Keratinocyte (primary cell): ENCODE measurements at regions not wholly inside any gene's neighbourhood (a gene's known extent, or its start where the extent isn't known, plus 50 kb on each side); places are given as distances from the start of the nearest gene placed in this dataset.

Experiments used
- EZH2 ChIP-seq: IDR thresholded peaks from one replicate; pipeline ENCODE4 v1.6.1; 2012; ENCODE audit warnings: inconsistent platforms, mild to moderate bottlenecking, low read length, moderate library complexity
- TF ChIP-seq, protein P1 (sequence below), 3 experiments: IDR thresholded peaks in 1 of 3; conservative IDR thresholded peaks in 1 of 3; optimal IDR thresholded peaks in 1 of 3; 2 replicates in 2 of 3; 3 replicates in 1 of 3; pipeline versions ENCODE3 to v1.5.1; 2011; ENCODE audit warnings: low read length in 3 of 3, mild to moderate bottlenecking in 3 of 3, moderate library complexity in 2 of 3, control low read depth in 1 of 3, inconsistent platforms in 1 of 3; ENCODE audit not compliant: insufficient read depth in 2 of 3; ENCODE audit errors: extremely low read depth in 1 of 3

DNA sequence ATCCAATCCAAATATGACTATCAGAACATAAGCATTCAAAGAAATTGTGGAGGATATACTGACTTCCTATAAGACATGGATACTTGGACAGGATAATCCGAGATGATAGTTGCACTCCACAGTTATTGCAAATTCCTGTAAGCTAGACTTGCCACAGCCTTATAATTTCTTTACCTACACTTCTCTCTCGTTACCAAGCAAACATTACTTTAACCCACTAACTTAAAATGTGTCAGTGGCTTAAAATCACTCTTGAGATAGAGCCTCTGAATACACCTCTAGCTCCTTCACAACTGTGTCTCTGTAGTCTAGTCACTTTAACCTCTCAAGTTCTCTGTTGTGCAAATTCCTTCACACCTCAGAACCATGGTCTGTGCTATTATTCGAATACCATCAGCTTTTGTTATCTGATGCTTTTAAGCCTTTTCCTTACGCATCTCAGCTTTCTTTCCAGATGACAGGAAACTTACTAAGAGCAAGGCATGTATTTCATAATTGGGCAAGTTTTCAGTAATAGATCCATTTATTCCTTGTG is 474.9 kb upstream of the MIR17HG start:
- TF ChIP-seq, protein P1, sequence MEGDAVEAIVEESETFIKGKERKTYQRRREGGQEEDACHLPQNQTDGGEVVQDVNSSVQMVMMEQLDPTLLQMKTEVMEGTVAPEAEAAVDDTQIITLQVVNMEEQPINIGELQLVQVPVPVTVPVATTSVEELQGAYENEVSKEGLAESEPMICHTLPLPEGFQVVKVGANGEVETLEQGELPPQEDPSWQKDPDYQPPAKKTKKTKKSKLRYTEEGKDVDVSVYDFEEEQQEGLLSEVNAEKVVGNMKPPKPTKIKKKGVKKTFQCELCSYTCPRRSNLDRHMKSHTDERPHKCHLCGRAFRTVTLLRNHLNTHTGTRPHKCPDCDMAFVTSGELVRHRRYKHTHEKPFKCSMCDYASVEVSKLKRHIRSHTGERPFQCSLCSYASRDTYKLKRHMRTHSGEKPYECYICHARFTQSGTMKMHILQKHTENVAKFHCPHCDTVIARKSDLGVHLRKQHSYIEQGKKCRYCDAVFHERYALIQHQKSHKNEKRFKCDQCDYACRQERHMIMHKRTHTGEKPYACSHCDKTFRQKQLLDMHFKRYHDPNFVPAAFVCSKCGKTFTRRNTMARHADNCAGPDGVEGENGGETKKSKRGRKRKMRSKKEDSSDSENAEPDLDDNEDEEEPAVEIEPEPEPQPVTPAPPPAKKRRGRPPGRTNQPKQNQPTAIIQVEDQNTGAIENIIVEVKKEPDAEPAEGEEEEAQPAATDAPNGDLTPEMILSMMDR (optimal IDR thresholded peaks at IDR 0.05 in 1 of 3, IDR thresholded peaks at IDR 0.05 in 1 of 3, conservative IDR thresholded peaks at IDR 0.05 in 1 of 3; ENCODE audit: extremely low read depth in 1 of 3, insufficient read depth in 2 of 3, low read length in 3 of 3), result no peak
- no peak for TF ChIP-seq EZH2
